Smooth muscle cell (in vitro differentiated cells): ENCODE measurements at regions not wholly inside any gene's neighbourhood (a gene's known extent, or its start where the extent isn't known, plus 50 kb on each side); places are given as distances from the start of the nearest gene placed in this dataset.

Experiments used
- DNase-seq: peaks from one replicate; lab custom pipeline; 2025; ENCODE audit not compliant: unreplicated experiment; lab: John Stamatoyannopoulos, UW
- H2AFZ ChIP-seq: fragments of 200-600 bp; sonication (generic); 2 replicates; pipeline ENCODE4 v1.6.0; 2016; ENCODE audit warnings: antibody characterized with exemption, low read depth, mild to moderate bottlenecking
- H3F3A ChIP-seq: fragments of 200-600 bp; sonication (generic); 2 replicates; pipeline ENCODE4 v1.6.0; 2017; ENCODE audit warnings: antibody characterized with exemption, low read depth
- H3K27ac ChIP-seq: fragments of 200-600 bp; sonication (generic); 2 replicates; pipeline ENCODE4 v1.5.1; 2016; ENCODE audit warnings: low read depth, mild to moderate bottlenecking
- H3K27me3 ChIP-seq: fragments of 200-600 bp; sonication (generic); 2 replicates; pipeline ENCODE4 v1.6.1; 2016; ENCODE audit warnings: low read depth, mild to moderate bottlenecking
- H3K36me3 ChIP-seq: fragments of 200-600 bp; sonication (generic); 2 replicates; pipeline ENCODE4 v1.5.1; 2016; ENCODE audit warnings: low read depth
- H3K4me1 ChIP-seq: fragments of 200-600 bp; sonication (generic); 2 replicates; pipeline ENCODE4 v1.5.1; 2016; ENCODE audit warnings: low read depth
- H3K4me2 ChIP-seq: fragments of 200-600 bp; sonication (generic); 2 replicates; pipeline ENCODE4 v1.6.0; 2016; ENCODE audit warnings: mild to moderate bottlenecking
- H3K4me3 ChIP-seq: fragments of 200-600 bp; sonication (generic); 2 replicates; pipeline ENCODE4 v1.5.1; 2016; ENCODE audit warnings: mild to moderate bottlenecking
- H3K79me2 ChIP-seq: fragments of 200-600 bp; sonication (generic); 2 replicates; pipeline ENCODE4 v1.6.0; 2016; ENCODE audit warnings: low read depth, mild to moderate bottlenecking
- H3K9ac ChIP-seq: fragments of 200-600 bp; sonication (generic); 2 replicates; pipeline ENCODE4 v1.6.0; 2016; ENCODE audit warnings: low read depth
- H3K9me3 ChIP-seq: fragments of 200-600 bp; sonication (generic); replicated peaks from 2 replicates; pipeline ENCODE4 v1.5.1; 2016; ENCODE audit warnings: low read depth
- H4K20me1 ChIP-seq: fragments of 200-600 bp; sonication (generic); 2 replicates; pipeline ENCODE4 v1.6.0; 2016; ENCODE audit warnings: low read depth
- WGBS: methylation state at CpG from one replicate; pipeline ENCODE4 v1.1.7; 2016; ENCODE audit warnings: low lambda C conversion rate; 5-methylcytosine and 5-hydroxymethylcytosine counted together
- TF ChIP-seq, protein P1 (sequence below): fragments of 200-600 bp; sonication (generic); IDR thresholded peaks from 2 replicates; pipeline ENCODE4 v1.5.1; 2017; ENCODE audit warnings: borderline replicate concordance, mild to moderate bottlenecking, antibody characterized with exemption; ENCODE audit not compliant: insufficient read depth, poor library complexity, severe bottlenecking

DNA sequence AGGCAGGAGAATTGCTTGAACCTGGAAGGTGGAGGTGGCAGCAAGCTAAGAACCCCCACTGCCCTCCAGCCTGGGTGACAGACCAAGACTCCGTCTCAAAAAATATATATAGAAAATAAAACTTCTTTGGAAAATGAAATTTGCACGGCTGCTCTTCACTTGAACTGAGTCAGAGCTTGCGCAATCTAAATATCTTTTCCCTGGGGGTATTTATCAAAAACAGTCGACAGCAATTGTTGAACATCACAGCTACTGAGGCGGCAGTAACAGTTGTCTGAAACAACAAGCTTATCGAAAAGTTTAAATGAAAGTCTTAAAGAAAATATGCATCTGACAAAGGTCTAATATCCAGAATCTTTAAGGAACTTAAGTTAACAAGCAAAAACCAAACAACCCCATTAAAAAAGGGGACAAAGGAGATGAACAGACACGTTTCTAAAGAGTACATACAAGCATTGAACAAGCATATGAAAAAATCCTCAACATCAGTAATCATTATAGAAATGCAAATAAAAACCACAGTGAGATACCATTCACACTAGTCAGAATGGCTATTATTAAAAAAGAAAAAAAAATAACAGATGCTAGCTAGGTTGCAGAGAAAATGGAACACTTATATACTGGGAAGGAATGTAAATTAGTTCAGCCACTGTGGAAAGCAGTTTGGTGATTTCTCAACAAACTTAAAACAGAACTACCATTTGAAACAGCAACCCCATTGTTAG, 153.6 kb upstream of the CDH9 start:
- Histone ChIP-seq H4K20me1 (no peaks in the 10 kb centered on the region), H3K36me3 (no peaks in the 10 kb centered on the region), H3K9ac (no peak overlapping the region), H2AFZ (peak overlapping the region; percentile 43), H3F3A (no peaks in the 10 kb centered on the region), H3K4me1 (no peaks in the 10 kb centered on the region), H3K27me3 (no peaks in the 10 kb centered on the region), H3K4me2 (no peak overlapping the region), H3K27ac (no peak overlapping the region), H3K79me2 (no peaks in the 10 kb centered on the region), H3K9me3 (no peaks in the 10 kb centered on the region), H3K4me3 (no peak overlapping the region)
- no peak for DNase-seq
- 63% methylated on average over 7 of the region's 7 CpGs for WGBS
- TF ChIP-seq, protein P1, sequence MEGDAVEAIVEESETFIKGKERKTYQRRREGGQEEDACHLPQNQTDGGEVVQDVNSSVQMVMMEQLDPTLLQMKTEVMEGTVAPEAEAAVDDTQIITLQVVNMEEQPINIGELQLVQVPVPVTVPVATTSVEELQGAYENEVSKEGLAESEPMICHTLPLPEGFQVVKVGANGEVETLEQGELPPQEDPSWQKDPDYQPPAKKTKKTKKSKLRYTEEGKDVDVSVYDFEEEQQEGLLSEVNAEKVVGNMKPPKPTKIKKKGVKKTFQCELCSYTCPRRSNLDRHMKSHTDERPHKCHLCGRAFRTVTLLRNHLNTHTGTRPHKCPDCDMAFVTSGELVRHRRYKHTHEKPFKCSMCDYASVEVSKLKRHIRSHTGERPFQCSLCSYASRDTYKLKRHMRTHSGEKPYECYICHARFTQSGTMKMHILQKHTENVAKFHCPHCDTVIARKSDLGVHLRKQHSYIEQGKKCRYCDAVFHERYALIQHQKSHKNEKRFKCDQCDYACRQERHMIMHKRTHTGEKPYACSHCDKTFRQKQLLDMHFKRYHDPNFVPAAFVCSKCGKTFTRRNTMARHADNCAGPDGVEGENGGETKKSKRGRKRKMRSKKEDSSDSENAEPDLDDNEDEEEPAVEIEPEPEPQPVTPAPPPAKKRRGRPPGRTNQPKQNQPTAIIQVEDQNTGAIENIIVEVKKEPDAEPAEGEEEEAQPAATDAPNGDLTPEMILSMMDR, result no peak

DNA sequence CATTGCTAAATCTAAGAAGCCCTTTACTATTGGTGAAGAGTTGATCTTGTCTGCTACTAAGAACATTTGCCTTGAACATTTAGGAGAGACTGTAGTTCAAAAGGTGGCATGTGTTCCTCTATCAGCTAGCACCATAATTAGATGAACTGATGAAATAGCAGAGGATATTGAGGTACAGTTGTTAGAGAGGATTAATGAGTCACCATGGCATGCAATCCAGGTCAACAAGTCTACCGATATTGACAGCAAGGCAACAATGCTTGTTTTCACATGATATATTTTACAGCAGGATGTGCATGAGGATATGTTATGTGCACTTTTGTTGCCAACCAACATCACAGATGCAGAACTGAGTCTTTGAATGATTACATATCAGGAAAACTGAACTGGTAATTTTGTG, 134.3 kb upstream of the CDH9 start:
- H3K4me3 ChIP-seq, result no peak overlapping the region
- no peaks in the 10 kb centered on the region for H3K36me3 ChIP-seq
- no peaks in the 10 kb centered on the region for H4K20me1 ChIP-seq
- DNase-seq, result no peak
- no peaks in the 10 kb centered on the region for H3K27me3 ChIP-seq
- TF ChIP-seq, protein P1, result no peak
- no peak overlapping the region for H2AFZ ChIP-seq
- H3K9ac ChIP-seq, result no peak overlapping the region
- H3K79me2 ChIP-seq, result no peaks in the 10 kb centered on the region
- H3K4me1 ChIP-seq, result no peaks in the 10 kb centered on the region
- no peak overlapping the region for H3K27ac ChIP-seq
- H3K9me3 ChIP-seq, result no peaks in the 10 kb centered on the region
- H3K4me2 ChIP-seq, result no peak overlapping the region
- 80% methylated on average over 1 of the region's 1 CpG for WGBS
- no peaks in the 10 kb centered on the region for H3F3A ChIP-seq

DNA sequence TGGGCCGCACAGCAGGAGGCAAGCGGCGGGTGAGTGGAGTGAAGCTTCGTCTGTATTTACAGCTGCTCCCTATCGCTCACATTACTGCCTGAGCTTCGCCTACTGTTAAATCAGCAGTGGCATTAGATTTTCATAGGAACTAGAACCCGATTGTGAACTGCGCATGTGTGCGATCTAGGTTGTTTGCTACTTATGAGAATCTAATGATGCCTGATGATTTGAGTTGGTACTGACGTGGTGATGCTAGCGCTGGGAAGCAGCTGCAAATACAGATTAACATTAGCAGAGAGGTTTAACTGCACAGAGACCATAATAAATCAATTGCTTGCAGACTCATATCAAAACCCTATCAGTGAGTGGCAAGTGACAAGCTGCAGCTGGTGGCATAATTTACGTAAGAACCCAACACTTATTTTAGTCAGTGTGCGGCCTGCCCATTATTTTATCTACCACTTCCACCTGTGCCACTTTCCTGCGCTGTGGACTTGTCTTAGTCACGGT, 133.4 kb upstream of the CDH9 start:
- H4K20me1 ChIP-seq, result no peaks in the 10 kb centered on the region
- H3K9ac ChIP-seq, result no peak overlapping the region
- H3K4me2 ChIP-seq, result no peak overlapping the region
- no peaks in the 10 kb centered on the region for H3F3A ChIP-seq
- no peaks in the 10 kb centered on the region for H3K79me2 ChIP-seq
- 88% methylated on average over 15 of the region's 15 CpGs for WGBS
- no peaks in the 10 kb centered on the region for H3K4me1 ChIP-seq
- no peak for DNase-seq
- no peak overlapping the region for H2AFZ ChIP-seq
- no peaks in the 10 kb centered on the region for H3K27me3 ChIP-seq
- no peaks in the 10 kb centered on the region for H3K9me3 ChIP-seq
- TF ChIP-seq, protein P1, result no peak
- H3K4me3 ChIP-seq, result no peak overlapping the region
- no peak overlapping the region for H3K27ac ChIP-seq
- no peaks in the 10 kb centered on the region for H3K36me3 ChIP-seq

DNA sequence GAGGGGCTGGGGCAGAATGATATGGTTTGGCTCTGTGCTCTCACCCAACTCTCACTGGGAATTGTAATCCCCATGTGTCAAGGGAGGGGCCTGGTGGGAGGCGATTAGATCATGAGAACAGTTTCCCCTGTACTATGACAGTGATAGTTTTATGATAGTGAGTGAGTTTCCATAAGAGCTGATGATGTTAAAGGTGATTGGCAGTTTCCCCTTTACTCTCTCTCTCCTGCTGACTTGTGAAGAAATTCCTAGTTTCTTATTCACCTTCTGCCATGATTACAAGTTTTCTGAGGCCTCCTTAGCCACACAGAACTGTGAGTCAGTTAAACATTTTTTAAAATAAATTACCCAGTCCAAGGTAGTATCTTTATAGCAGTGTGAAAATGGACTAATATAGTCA, 120.4 kb upstream of the CDH9 start:
- H2AFZ ChIP-seq, result no peak overlapping the region
- no peak overlapping the region for H3K4me3 ChIP-seq
- no peak overlapping the region for H3K4me2 ChIP-seq
- H3K36me3 ChIP-seq, result peaks cover 5% of the 10 kb centered on the region
- no peaks in the 10 kb centered on the region for H3K27me3 ChIP-seq
- H3K9me3 ChIP-seq, result peaks cover 11% of the 10 kb centered on the region
- H3K27ac ChIP-seq, result no peak overlapping the region
- no peaks in the 10 kb centered on the region for H3K79me2 ChIP-seq
- H3F3A ChIP-seq, result no peaks in the 10 kb centered on the region
- H3K4me1 ChIP-seq, result no peaks in the 10 kb centered on the region
- no peak for DNase-seq
- H4K20me1 ChIP-seq, result no peaks in the 10 kb centered on the region
- TF ChIP-seq, protein P1, result no peak
- no peak overlapping the region for H3K9ac ChIP-seq
- WGBS, result 71% methylated on average over 1 of the region's 1 CpG
